GM18907 (cell line): ENCODE measurements at regions not wholly inside any gene's neighbourhood (a gene's known extent, or its start where the extent isn't known, plus 50 kb on each side); places are given as distances from the start of the nearest gene placed in this dataset.

Experiments
- ATAC-seq: cut with Tn5 transposase; IDR thresholded peaks from one replicate; pipeline ENCODE4 v1.9.1; 2021; ENCODE audit warnings: mild to moderate bottlenecking, moderate library complexity; ENCODE audit not compliant: unreplicated experiment

GRCh38 chr15:77557564-77557963 lies 75.1 kb downstream of the LINGO1 start:
- ATAC-seq, result no peak

GRCh38 chr15:77557144-77557543 lies 75.6 kb downstream of the LINGO1 start:
- no peak for ATAC-seq

- ATAC-seq, result no peak
Observed at GRCh38 chr15:77556622-77557021, 76.1 kb downstream of the LINGO1 start.

GRCh38 chr15:77555232-77555631 lies 77.5 kb downstream of the LINGO1 start:
- no peak for ATAC-seq

GRCh38 chr15:77554306-77555080 lies 78.2 kb downstream of the LINGO1 start:
- no peak for ATAC-seq

- no peak for ATAC-seq
Observed at GRCh38 chr15:77553695-77554094, 79.0 kb downstream of the LINGO1 start.

- no peak for ATAC-seq
Observed at GRCh38 chr15:77553257-77553656, 79.5 kb downstream of the LINGO1 start.

- ATAC-seq, result no peak
Observed at GRCh38 chr15:77552066-77552465, 80.6 kb downstream of the LINGO1 start.

- no peak for ATAC-seq
Observed at GRCh38 chr15:77550301-77551251, 82.1 kb downstream of the LINGO1 start.

- ATAC-seq, result no peak
Observed at GRCh38 chr15:77549576-77550288, 83.0 kb downstream of the LINGO1 start.

GRCh38 chr15:77548589-77549557 lies 83.8 kb downstream of the LINGO1 start:
- ATAC-seq, result no peak

GRCh38 chr15:77547801-77548588 lies 84.7 kb downstream of the LINGO1 start:
- ATAC-seq, result no peak

GRCh38 chr15:77546870-77547269 lies 85.8 kb downstream of the LINGO1 start:
- no peak for ATAC-seq

- no peak for ATAC-seq
Observed at GRCh38 chr15:77546050-77546501, 86.6 kb downstream of the LINGO1 start.

- no peak for ATAC-seq
Observed at GRCh38 chr15:77545058-77545457, 87.7 kb downstream of the LINGO1 start.

- no peak for ATAC-seq
Observed at GRCh38 chr15:77544162-77544561, 88.5 kb downstream of the LINGO1 start.

GRCh38 chr15:77543159-77543882 lies 89.4 kb downstream of the LINGO1 start:
- peak; percentile 72 for ATAC-seq

- ATAC-seq, result no peak
Observed at GRCh38 chr15:77542491-77543001, 90.2 kb downstream of the LINGO1 start.
